ENCODE measurements at regions not wholly inside any gene's neighbourhood (a gene's known extent, or its start where the extent isn't known, plus 50 kb on each side); places are given as distances from the start of the nearest gene placed in this dataset.
A peak's percentile ranks its signal among the peaks of the same experiment; 100 is the strongest.
"Not testable (repeated sequence)": the region's sequence is repeated elsewhere in the genome, so short reads cannot be mapped to it uniquely, and the experiment has no call there.

DNA sequence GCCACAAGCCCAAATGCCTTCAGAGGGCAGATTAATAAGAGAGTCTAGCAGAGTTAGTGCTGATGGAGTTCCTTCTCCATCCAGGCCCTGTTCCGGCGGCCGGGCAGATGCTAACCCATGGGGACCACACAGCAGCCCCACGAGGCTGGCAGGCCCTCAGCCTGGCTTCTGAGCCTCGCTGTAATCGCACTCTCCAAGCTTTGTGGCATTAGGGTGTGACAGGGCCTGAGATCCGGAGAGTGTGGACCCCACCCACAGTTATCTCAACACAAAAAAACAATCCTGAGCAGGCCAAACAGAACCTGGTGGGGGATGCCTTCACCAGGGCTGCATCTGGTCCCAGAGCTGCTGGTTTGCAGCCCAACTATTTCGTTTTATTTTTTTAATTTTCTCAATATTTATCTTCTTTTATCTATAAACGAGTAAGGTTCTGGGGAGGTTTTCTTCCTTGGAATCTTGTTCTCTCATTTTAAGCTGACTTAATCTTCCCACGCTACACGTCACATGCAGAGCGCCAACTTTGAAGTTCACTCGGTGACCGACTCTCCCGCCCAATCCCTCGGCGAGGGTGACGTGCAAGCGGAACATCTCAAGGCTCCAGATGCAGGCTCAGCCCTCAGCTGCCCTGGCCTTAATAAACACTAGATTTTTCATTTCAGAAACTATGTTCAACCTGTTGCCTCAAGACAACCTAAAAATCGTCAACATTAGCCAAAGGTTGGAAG lies 372.4 kb downstream of the BCL2L11 start:
- no CpG with 5 or more reads among the region's 20 CpGs for WGBS, 2 experiments (ENCODE audit: extremely low coverage in 2 of 2, insufficient read length in 1 of 2)
- Histone ChIP-seq H3K56ac (ENCODE audit: extremely low read depth, insufficient read depth, low read length) (peak overlapping the region; percentile 91), H2AK5ac (ENCODE audit: low read depth, low read length) (peak overlapping the region; percentile 18; the same call in 1 of the 2 replicates), H4K20me1 (ENCODE audit: insufficient read depth, low read length) (peaks cover 16% of the 10 kb centered on the region; the same call in 1 of the 2 replicates), H3K27ac (ENCODE audit: insufficient read depth, low read length) (peak overlapping the region; percentile 98), H3K23ac (ENCODE audit: low read depth, low read length) (peak overlapping the region; percentile 94; the same call in 1 of the 2 replicates), H3K18ac (ENCODE audit: low read depth, low read length) (peak overlapping the region; percentile 83), H3K36me3 (ENCODE audit: control insufficient read depth, insufficient read depth, low read length) (peaks cover 10% of the 10 kb centered on the region), H3K4ac (ENCODE audit: low read depth, low read length) (peak overlapping the region; percentile 97), H3K4me2 (ENCODE audit: low read depth, low read length) (peak overlapping the region; percentile 83), H4K8ac (ENCODE audit: low read depth in 2 of 2, low read length in 2 of 2) (peak overlapping the region; percentile 81 to 97), H3K14ac (replicated peaks; ENCODE audit: low read depth, low read length) (peak overlapping the region; percentile 99), H2BK15ac (ENCODE audit: low read depth, low read length) (peak overlapping the region; percentile 68; the same call in 1 of the 3 replicates), H2BK5ac (ENCODE audit: low read depth, low read length, poor library complexity, severe bottlenecking) (peak overlapping the region; percentile 84), H3K9ac (ENCODE audit: low read depth, low read length) (peak overlapping the region; percentile 96), H2BK120ac (ENCODE audit: low read depth, low read length) (peak overlapping the region; percentile 94), H2BK20ac (ENCODE audit: low read depth, low read length) (0 out of 2 replicates have a peak overlapping the region, but pooled peaks have one; percentile 53), H4K91ac (ENCODE audit: insufficient read depth, low read depth, low read length) (peak overlapping the region; percentile 89), H4K5ac (ENCODE audit: low read depth, low read length) (peak overlapping the region; percentile 84), H3K4me1 (ENCODE audit: control insufficient read depth, insufficient read depth, low read length) (peaks cover 19% of the 10 kb centered on the region), H3K4me3 (ENCODE audit: insufficient read depth, low read depth, low read length) (peak overlapping the region; percentile 66)
- BruUV-seq (replicated peaks); DNase-seq; H3K9me3 ChIP-seq (ENCODE audit: control insufficient read depth, insufficient read depth, low read length); H3K79me1 ChIP-seq (ENCODE audit: low read depth in 1 of 2, low read length in 2 of 2); ATAC-seq (ENCODE audit: low read depth); H3K27me3 ChIP-seq (ENCODE audit: control insufficient read depth, insufficient read depth, low read length); H2AK9ac ChIP-seq (replicated peaks; ENCODE audit: low read depth, low read length, poor library complexity); H2AFZ ChIP-seq (replicated peaks; ENCODE audit: low read length, poor library complexity); H3K9me1 ChIP-seq (ENCODE audit: insufficient read depth, low read length); CTCF ChIA-PET; POLR2A ChIA-PET (ENCODE audit: unreplicated experiment); dilution Hi-C loops (cut with HindIII; ENCODE audit: low sequenced_read_pairs, unreplicated experiment): not testable (repeated sequence)
- intact Hi-C loops (cut with micrococcal nuclease) (loop anchor here (10.0 kb wide), 1 partner anchor 172 kb away; no protein-coding TSS in a partner anchor), in situ Hi-C loops (cut with MboI; ENCODE audit: low sequenced_read_pairs) (loop anchor here (25.0 kb wide), 1 partner anchor 169 kb away; no protein-coding TSS in a partner anchor)

GRCh38 chr2:111493720-111494078 lies 373.0 kb downstream of the BCL2L11 start:
- not testable (repeated sequence) for BruUV-seq (replicated peaks)
- no CpG with 5 or more reads among the region's 5 CpGs for WGBS, 2 experiments (ENCODE audit: extremely low coverage in 2 of 2, insufficient read length in 1 of 2)
- POLR2A ChIA-PET (ENCODE audit: unreplicated experiment) = interaction anchor here (0.6 kb wide), 1 partner anchor 379 kb away, joined by 3 read pairs; no protein-coding TSS in a partner anchor

More at GRCh38 chr2:111493720-111494078, 373.0 kb downstream of the BCL2L11 start:
- Histone ChIP-seq H4K8ac (ENCODE audit: low read depth in 2 of 2, low read length in 2 of 2) (peak overlapping the region; percentile 81 to 97), H3K56ac (ENCODE audit: extremely low read depth, insufficient read depth, low read length) (peak overlapping the region; percentile 91), H2AK5ac (ENCODE audit: low read depth, low read length) (peak overlapping the region; percentile 18), H3K9ac (ENCODE audit: low read depth, low read length) (peak overlapping the region; percentile 96), H3K18ac (ENCODE audit: low read depth, low read length) (peak overlapping the region; percentile 83), H3K4me2 (ENCODE audit: low read depth, low read length) (peak overlapping the region; percentile 83), H3K4me3 (ENCODE audit: insufficient read depth, low read depth, low read length) (peak overlapping the region; percentile 66), H3K23ac (ENCODE audit: low read depth, low read length) (peak overlapping the region; percentile 94; the same call in 1 of the 2 replicates), H2BK15ac (ENCODE audit: low read depth, low read length) (0 out of 3 replicates have a peak overlapping the region, but pooled peaks have one; percentile 68), H3K14ac (replicated peaks; ENCODE audit: low read depth, low read length) (peak overlapping the region; percentile 99), H3K27ac (ENCODE audit: insufficient read depth, low read length) (peak overlapping the region; percentile 98), H4K20me1 (ENCODE audit: insufficient read depth, low read length) (peaks cover 11% of the 10 kb centered on the region; the same call in 1 of the 2 replicates), H3K4ac (ENCODE audit: low read depth, low read length) (peak overlapping the region; percentile 97), H2BK20ac (ENCODE audit: low read depth, low read length) (0 out of 2 replicates have a peak overlapping the region, but pooled peaks have one; percentile 53), H4K91ac (ENCODE audit: insufficient read depth, low read depth, low read length) (peak overlapping the region; percentile 89), H4K5ac (ENCODE audit: low read depth, low read length) (peak overlapping the region; percentile 84), H2BK5ac (ENCODE audit: low read depth, low read length, poor library complexity, severe bottlenecking) (peak overlapping the region; percentile 84), H3K4me1 (ENCODE audit: control insufficient read depth, insufficient read depth, low read length) (peaks cover 19% of the 10 kb centered on the region), H2BK120ac (ENCODE audit: low read depth, low read length) (peak overlapping the region; percentile 94), H3K36me3 (ENCODE audit: control insufficient read depth, insufficient read depth, low read length) (peaks cover 10% of the 10 kb centered on the region)
- CTCF ChIA-PET; H3K9me1 ChIP-seq (ENCODE audit: insufficient read depth, low read length); H2AK9ac ChIP-seq (replicated peaks; ENCODE audit: low read depth, low read length, poor library complexity); dilution Hi-C loops (cut with HindIII; ENCODE audit: low sequenced_read_pairs, unreplicated experiment); H3K27me3 ChIP-seq (ENCODE audit: control insufficient read depth, insufficient read depth, low read length); H3K79me1 ChIP-seq (ENCODE audit: low read depth in 1 of 2, low read length in 2 of 2); H2AFZ ChIP-seq (replicated peaks; ENCODE audit: low read length, poor library complexity); H3K9me3 ChIP-seq (ENCODE audit: control insufficient read depth, insufficient read depth, low read length); DNase-seq: not testable (repeated sequence)
- ATAC-seq (ENCODE audit: low read depth) = peak; percentile 13
- intact Hi-C loops (cut with micrococcal nuclease) = loop anchor here (10.0 kb wide), 1 partner anchor 171 kb away; no protein-coding TSS in a partner anchor
- in situ Hi-C loops (cut with MboI; ENCODE audit: low sequenced_read_pairs) = loop anchor here (25.0 kb wide), 1 partner anchor 169 kb away; no protein-coding TSS in a partner anchor
